ENCODE measurements at regions not wholly inside any gene's neighbourhood (a gene's known extent, or its start where the extent isn't known, plus 50 kb on each side); places are given as distances from the start of the nearest gene placed in this dataset.
"Not testable (repeated sequence)": the region's sequence is repeated elsewhere in the genome, so short reads cannot be mapped to it uniquely, and the experiment has no call there.

- TF ChIP-seq POLR2A, CTCF (IDR thresholded peaks at IDR 0.05): not testable (repeated sequence)
Observed at GRCh38 chr7:51393003-51393402, 76.4 kb upstream of the COBL start.

Data from testis (tissue), 2 donors.